Pancreas (tissue), 10 donors: ENCODE measurements at regions not wholly inside any gene's neighbourhood (a gene's known extent, or its start where the extent isn't known, plus 50 kb on each side); places are given as distances from the start of the nearest gene placed in this dataset.

ENCODE experiments used
- ATAC-seq, 4 donors: fragments of 200-7000 bp; cut with Tn5 transposase; one replicate each; pipeline versions ENCODE4 v1.8.0 to v1.9.1; 2020; ENCODE audit warnings: mild to moderate bottlenecking in 4 of 4, moderate library complexity in 4 of 4
- DNase-seq, 6 donors: peaks; one replicate each; pipeline ENCODE4 v3.0.0-alpha.2; 2020
- FAIRE-seq: peaks from 2 replicates; lab custom pipeline; 2012; peaks lifted over from hg19 to GRCh38; lab: Jason Lieb, UNC
- H3K27ac ChIP-seq, 4 donors: fragments of 200-600 bp; sonication (generic); 1 replicate in 3 of 4; 2 replicates in 1 of 4; pipeline versions ENCODE4 v1.5.0 to v1.8.0; 2020
- H3K27me3 ChIP-seq, 4 donors: fragments of 200-600 bp; one replicate each; pipeline ENCODE4 v1.8.0; 2021
- H3K36me3 ChIP-seq, 3 donors: fragments of 200-600 bp; sonication (generic) in 1 of 3; one replicate each; pipeline versions ENCODE4 v1.5.0 to v1.8.0; 2020 to 2021
- H3K4me1 ChIP-seq, 3 donors: fragments of 200-600 bp; one replicate each; pipeline ENCODE4 v1.8.0; 2021
- H3K4me3 ChIP-seq, 4 donors: fragments of 200-600 bp; sonication (generic) in 2 of 4; one replicate each; pipeline versions ENCODE4 v1.5.0 to v1.8.0; 2020 to 2021
- H3K9me3 ChIP-seq, 4 donors: fragments of 200-600 bp; one replicate each; pipeline ENCODE4 v1.8.0; 2021
- WGBS, 2 donors: extraction: QIAGEN DNeasy Blood & Tissue Kit; methylation state at CpG; one replicate each; pipeline ENCODE4 v1.1.7; 2013; 5-methylcytosine and 5-hydroxymethylcytosine counted together
- intact Hi-C, 3 donors: fragments of 100-400 bp; cut with DNase I; formaldehyde crosslinking; loops; one replicate each; pipeline versions ENCODE4 v1.11.1 to v1.14.2; 2022
- TF ChIP-seq, protein P1 (sequence below), 4 donors: fragments of 200-600 bp; sonication (generic) in 3 of 4; IDR thresholded peaks; one replicate each; pipeline versions ENCODE4 v1.5.0 to v1.8.0; 2021; ENCODE audit warnings: antibody characterized with exemption in 4 of 4
- donor health status: healthy with polysubstance abuse.
- donor health status: DM: no; HTN: no; CAD: no; lungs with moderate emphysema.
- donor health status: DM: no; HTN: no; CAD: no.
- donor health status: control.
- donor health status: control.
- donor health status: Bipolar disorder and iron deficiency.
- donor health status: DM: yes; HTN: yes; CAD: no.
- donor health status: DM: no; HTN: no; CAD: no.
- donor health status: DM: no; HTN: no; CAD: no.
- donor health status: DM: yes; HTN: yes; CAD: no.

GRCh38 chr11:122038543-122038942 lies 77.5 kb downstream of the BLID start:
- H3K4me3 ChIP-seq, result no peak overlapping the region
- FAIRE-seq (no peak), DNase-seq (no peak), ATAC-seq (no peak)
- no peaks in the 10 kb centered on the region for H3K27me3 ChIP-seq
- H3K4me1 ChIP-seq, result no peaks in the 10 kb centered on the region
- 32% methylated on average over 2 of the region's 2 CpGs for WGBS, 2 donors
- H3K36me3 ChIP-seq, result no peaks in the 10 kb centered on the region
- TF ChIP-seq, protein P1, sequence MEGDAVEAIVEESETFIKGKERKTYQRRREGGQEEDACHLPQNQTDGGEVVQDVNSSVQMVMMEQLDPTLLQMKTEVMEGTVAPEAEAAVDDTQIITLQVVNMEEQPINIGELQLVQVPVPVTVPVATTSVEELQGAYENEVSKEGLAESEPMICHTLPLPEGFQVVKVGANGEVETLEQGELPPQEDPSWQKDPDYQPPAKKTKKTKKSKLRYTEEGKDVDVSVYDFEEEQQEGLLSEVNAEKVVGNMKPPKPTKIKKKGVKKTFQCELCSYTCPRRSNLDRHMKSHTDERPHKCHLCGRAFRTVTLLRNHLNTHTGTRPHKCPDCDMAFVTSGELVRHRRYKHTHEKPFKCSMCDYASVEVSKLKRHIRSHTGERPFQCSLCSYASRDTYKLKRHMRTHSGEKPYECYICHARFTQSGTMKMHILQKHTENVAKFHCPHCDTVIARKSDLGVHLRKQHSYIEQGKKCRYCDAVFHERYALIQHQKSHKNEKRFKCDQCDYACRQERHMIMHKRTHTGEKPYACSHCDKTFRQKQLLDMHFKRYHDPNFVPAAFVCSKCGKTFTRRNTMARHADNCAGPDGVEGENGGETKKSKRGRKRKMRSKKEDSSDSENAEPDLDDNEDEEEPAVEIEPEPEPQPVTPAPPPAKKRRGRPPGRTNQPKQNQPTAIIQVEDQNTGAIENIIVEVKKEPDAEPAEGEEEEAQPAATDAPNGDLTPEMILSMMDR (IDR thresholded peaks at IDR 0.05), result no peak
- no peak overlapping the region for H3K27ac ChIP-seq
- intact Hi-C loops, result no loop called here
- H3K9me3 ChIP-seq, result no peaks in the 10 kb centered on the region

DNA sequence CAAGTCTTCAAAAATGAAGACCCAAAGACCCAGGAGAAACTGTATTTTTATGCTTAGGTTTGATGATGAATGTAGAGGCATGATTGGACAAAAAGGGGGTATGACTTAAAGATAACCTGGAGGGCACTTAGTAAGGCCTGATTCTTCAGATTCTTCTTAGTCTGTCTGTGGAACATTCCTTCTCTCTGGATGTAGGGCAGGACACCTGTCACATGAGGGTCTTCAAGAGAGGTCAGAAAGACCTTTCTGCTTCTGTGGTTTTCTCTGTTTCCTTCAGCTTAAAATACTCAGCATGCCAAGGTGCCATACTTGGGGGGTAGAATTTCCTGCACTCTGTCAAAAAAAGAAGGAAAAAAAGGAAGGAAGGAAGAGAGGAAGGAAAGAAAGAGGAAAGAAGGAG lies 78.1 kb downstream of the BLID start:
- ATAC-seq (no peak), DNase-seq (no peak), FAIRE-seq (no peak)
- intact Hi-C loops, result no loop called here
- TF ChIP-seq, protein P1 (IDR thresholded peaks at IDR 0.05), result no peak
- H3K27ac ChIP-seq, result no peak overlapping the region
- no peaks in the 10 kb centered on the region for H3K36me3 ChIP-seq
- no peak overlapping the region for H3K4me3 ChIP-seq
- no peaks in the 10 kb centered on the region for H3K27me3 ChIP-seq
- no peaks in the 10 kb centered on the region for H3K4me1 ChIP-seq
- H3K9me3 ChIP-seq, result no peaks in the 10 kb centered on the region

- ATAC-seq (no peak), FAIRE-seq (no peak), DNase-seq (no peak)
- no peaks in the 10 kb centered on the region for H3K27me3 ChIP-seq
- no peaks in the 10 kb centered on the region for H3K36me3 ChIP-seq
- intact Hi-C loops, result no loop called here
- H3K27ac ChIP-seq, result no peak overlapping the region
- TF ChIP-seq, protein P1 (IDR thresholded peaks at IDR 0.05), result no peak
- no peaks in the 10 kb centered on the region for H3K4me1 ChIP-seq
- H3K4me3 ChIP-seq, result no peak overlapping the region
- 73 to 87% methylated on average over 6 of the region's 6 CpGs for WGBS, 2 donors
- no peaks in the 10 kb centered on the region for H3K9me3 ChIP-seq
Measured at GRCh38 chr11:122036493-122036892, 79.5 kb downstream of the BLID start.

DNA sequence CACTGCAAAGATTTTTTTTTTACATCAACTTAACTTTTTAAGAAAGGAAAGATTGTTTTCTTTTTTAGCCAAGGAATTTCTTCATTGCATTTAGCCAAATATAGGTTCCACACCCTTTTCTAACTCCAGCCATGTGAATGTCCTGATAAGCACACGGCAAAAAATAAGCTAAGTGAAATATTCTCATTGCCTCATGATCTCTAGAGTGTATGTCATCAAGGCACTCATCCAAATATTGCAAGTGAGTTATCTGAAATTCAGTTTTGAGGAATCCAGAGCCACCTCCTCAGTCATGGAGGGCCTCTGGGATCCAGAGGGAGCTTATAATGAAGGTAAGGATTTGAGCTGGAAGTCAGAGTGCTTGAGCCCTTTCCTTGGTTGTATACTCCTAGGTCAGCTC lies 80.0 kb downstream of the BLID start:
- Histone ChIP-seq H3K27ac (no peak overlapping the region), H3K36me3 (no peaks in the 10 kb centered on the region), H3K4me1 (no peaks in the 10 kb centered on the region), H3K9me3 (no peaks in the 10 kb centered on the region), H3K4me3 (no peak overlapping the region), H3K27me3 (no peaks in the 10 kb centered on the region)
- intact Hi-C loops, result no loop called here
- no peak for FAIRE-seq
- ATAC-seq, result no peak
- DNase-seq, result no peak
- 41 to 51% methylated on average over 1 of the region's 1 CpG for WGBS, 2 donors
- TF ChIP-seq, protein P1 (IDR thresholded peaks at IDR 0.05), result no peak

DNA sequence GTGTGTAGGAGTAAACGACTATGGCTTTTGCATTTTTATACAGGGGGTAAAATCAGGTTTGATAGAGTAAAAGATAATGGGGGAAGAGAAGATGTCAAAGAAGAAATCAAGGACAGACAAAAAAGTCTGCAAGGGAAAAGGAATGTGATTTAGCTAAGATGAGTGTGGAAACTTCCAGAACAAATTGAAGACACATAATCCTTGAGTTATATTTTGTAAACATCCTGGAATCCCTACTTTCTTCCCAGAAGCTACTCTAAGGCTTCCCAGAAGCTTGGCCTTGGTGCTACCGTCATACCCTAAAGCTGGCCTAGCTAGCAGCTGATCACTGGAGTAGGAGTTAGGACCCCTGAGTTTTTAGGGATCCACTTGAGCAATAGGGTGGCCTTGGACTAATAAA lies 82.4 kb downstream of the BLID start:
- H3K27ac ChIP-seq, result no peak overlapping the region
- no peak for FAIRE-seq
- no peak for DNase-seq
- H3K36me3 ChIP-seq, result no peaks in the 10 kb centered on the region
- TF ChIP-seq, protein P1 (IDR thresholded peaks at IDR 0.05), result no peak
- H3K4me1 ChIP-seq, result no peaks in the 10 kb centered on the region
- no peaks in the 10 kb centered on the region for H3K27me3 ChIP-seq
- WGBS, 2 donors, result 66 to 81% methylated on average over 2 of the region's 2 CpGs
- intact Hi-C loops, result no loop called here
- H3K4me3 ChIP-seq, result no peak overlapping the region
- ATAC-seq, result no peak
- no peaks in the 10 kb centered on the region for H3K9me3 ChIP-seq
